ENCODE measurements at regions not wholly inside any gene's neighbourhood (a gene's known extent, or its start where the extent isn't known, plus 50 kb on each side); places are given as distances from the start of the nearest gene placed in this dataset.

- Histone ChIP-seq H2AFZ (ENCODE audit: low read depth, low read length) (no peak overlapping the region), H2BK15ac (ENCODE audit: low read depth, poor library complexity, severe bottlenecking) (no peak overlapping the region), H3K23ac (ENCODE audit: low read length in 2 of 2) (no peak overlapping the region), H3K79me1 (replicated peaks; ENCODE audit: low read length, poor library complexity, severe bottlenecking) (no peaks in the 10 kb centered on the region), H3K4me3 (ENCODE audit: insufficient read depth in 1 of 2, low read depth in 1 of 2, low read length in 2 of 2) (no peak overlapping the region), H2BK120ac (ENCODE audit: low read depth, low read length) (no peak overlapping the region), H3K27ac (ENCODE audit: low read length, poor library complexity, severe bottlenecking) (no peak overlapping the region), H2AK5ac (ENCODE audit: low read length, severe bottlenecking) (no peak overlapping the region), H3K4ac (ENCODE audit: low read depth in 1 of 2, low read length in 2 of 2) (no peak overlapping the region), H4K91ac (ENCODE audit: low read length) (no peak overlapping the region), H3K14ac (ENCODE audit: low read length in 2 of 2) (no peak overlapping the region), H3K27me3 (ENCODE audit: control insufficient read depth in 1 of 2, insufficient read depth in 1 of 2, low read length in 2 of 2) (peaks cover 0 to 5% of the 10 kb centered on the region in 2 experiments), H2BK12ac (ENCODE audit: low read length in 2 of 2) (no peak overlapping the region), H3K36me3 (ENCODE audit: control insufficient read depth in 1 of 2, insufficient read depth in 2 of 2, low read depth in 1 of 2, low read length in 2 of 2) (no peaks in the 10 kb centered on the region), H4K8ac (ENCODE audit: low read length) (no peak overlapping the region), H3K9me3 (ENCODE audit: control insufficient read depth, low read length) (no peaks in the 10 kb centered on the region), H3K4me1 (ENCODE audit: control insufficient read depth, insufficient read depth, low read depth, low read length) (no peaks in the 10 kb centered on the region), H3K4me2 (ENCODE audit: low read length, poor library complexity, severe bottlenecking) (no peak overlapping the region), H3K9ac (ENCODE audit: low read length) (no peak overlapping the region), H3K18ac (ENCODE audit: low read depth in 1 of 2, low read length in 2 of 2) (no peak overlapping the region), H2BK5ac (ENCODE audit: low read depth, low read length, poor library complexity, severe bottlenecking) (no peak overlapping the region)
- no peak for DNase-seq
- WGBS, result 82% methylated on average over 1 of the region's 3 CpGs
Observed at GRCh38 chr4:98793658-98794057, 135.2 kb upstream of the TSPAN5 start.

GRCh38 chr4:98786866-98787265, 128.5 kb upstream of the TSPAN5 start:
- H2BK12ac ChIP-seq (ENCODE audit: low read length in 2 of 2), result no peak overlapping the region
- no peak overlapping the region for H2AK5ac ChIP-seq (ENCODE audit: low read length, severe bottlenecking)
- H2AFZ ChIP-seq (ENCODE audit: low read depth, low read length), result no peak overlapping the region
- 89% methylated on average over 5 of the region's 6 CpGs for WGBS
- H2BK120ac ChIP-seq (ENCODE audit: low read depth, low read length), result no peak overlapping the region
- no peak overlapping the region for H4K8ac ChIP-seq (ENCODE audit: low read length)
- no peak overlapping the region for H3K14ac ChIP-seq (ENCODE audit: low read length in 2 of 2)
- H3K23ac ChIP-seq (ENCODE audit: low read length in 2 of 2), result no peak overlapping the region
- peak; percentile 8 for DNase-seq
- H3K9me3 ChIP-seq (ENCODE audit: control insufficient read depth, low read length), result peaks cover 3% of the 10 kb centered on the region
- no peaks in the 10 kb centered on the region for H3K4me1 ChIP-seq (ENCODE audit: control insufficient read depth, insufficient read depth, low read depth, low read length)
- H3K79me1 ChIP-seq (replicated peaks; ENCODE audit: low read length, poor library complexity, severe bottlenecking), result no peaks in the 10 kb centered on the region
- H3K4me2 ChIP-seq (ENCODE audit: low read length, poor library complexity, severe bottlenecking), result no peak overlapping the region
- no peak overlapping the region for H3K9ac ChIP-seq (ENCODE audit: low read length)
- no peak overlapping the region for H2BK5ac ChIP-seq (ENCODE audit: low read depth, low read length, poor library complexity, severe bottlenecking)
- H3K4ac ChIP-seq (ENCODE audit: low read depth in 1 of 2, low read length in 2 of 2), result no peak overlapping the region
- H3K27me3 ChIP-seq (ENCODE audit: control insufficient read depth in 1 of 2, insufficient read depth in 1 of 2, low read length in 2 of 2), result peaks cover 0 to 17% of the 10 kb centered on the region in 2 experiments
- H3K4me3 ChIP-seq (ENCODE audit: insufficient read depth in 1 of 2, low read depth in 1 of 2, low read length in 2 of 2), result no peak overlapping the region
- H3K18ac ChIP-seq (ENCODE audit: low read depth in 1 of 2, low read length in 2 of 2), result no peak overlapping the region
- H3K36me3 ChIP-seq (ENCODE audit: control insufficient read depth in 1 of 2, insufficient read depth in 2 of 2, low read depth in 1 of 2, low read length in 2 of 2), result no peaks in the 10 kb centered on the region
- H4K91ac ChIP-seq (ENCODE audit: low read length), result no peak overlapping the region
- H3K27ac ChIP-seq (ENCODE audit: low read length, poor library complexity, severe bottlenecking), result no peak overlapping the region
- H2BK15ac ChIP-seq (ENCODE audit: low read depth, poor library complexity, severe bottlenecking), result no peak overlapping the region

DNA sequence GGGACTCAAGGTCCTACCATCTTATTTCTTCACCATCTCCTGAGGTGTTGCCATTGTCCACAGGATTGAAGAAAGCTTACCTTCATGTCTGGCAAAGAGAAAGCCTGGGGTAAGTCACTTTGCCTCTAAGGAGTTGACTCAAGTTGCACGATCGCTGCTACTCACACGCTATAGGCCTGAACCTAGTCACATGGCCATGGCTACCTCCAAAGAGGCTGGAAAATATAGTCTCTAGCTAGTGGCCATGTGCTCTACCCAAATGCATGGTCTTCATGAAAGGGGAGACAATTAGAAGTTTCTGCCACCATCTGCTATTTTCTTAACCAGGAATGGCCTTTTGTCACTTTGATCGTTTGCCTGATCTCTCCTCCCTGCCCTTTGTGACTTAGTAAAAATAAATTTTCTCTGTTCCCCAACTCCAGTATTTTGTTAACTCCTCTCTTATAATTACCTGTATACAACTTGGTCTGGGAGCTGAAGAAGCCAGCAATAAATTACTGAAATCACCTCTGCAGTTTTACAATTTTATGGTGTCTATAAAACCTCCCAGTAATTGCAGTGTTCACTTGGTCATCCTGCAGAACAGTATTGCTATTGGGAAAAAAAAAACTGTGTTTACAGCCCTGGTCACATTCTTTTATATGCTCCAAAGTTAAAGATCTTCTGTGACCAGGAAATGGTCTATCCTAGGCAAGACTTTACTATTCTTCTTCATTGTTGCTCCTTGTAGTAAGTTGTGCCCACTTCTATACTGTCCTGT, 126.7 kb upstream of the TSPAN5 start:
- H2BK15ac ChIP-seq (ENCODE audit: low read depth, poor library complexity, severe bottlenecking), result no peak overlapping the region

GRCh38 chr4:98781641-98782357, 123.4 kb upstream of the TSPAN5 start:
- H2AK5ac ChIP-seq (ENCODE audit: low read length, severe bottlenecking), result no peak overlapping the region
- no peak overlapping the region for H3K4me3 ChIP-seq (ENCODE audit: insufficient read depth in 1 of 2, low read depth in 1 of 2, low read length in 2 of 2)
- H3K9ac ChIP-seq (ENCODE audit: low read length), result no peak overlapping the region
- H3K9me3 ChIP-seq (ENCODE audit: control insufficient read depth, low read length), result peaks cover 3% of the 10 kb centered on the region
- no peak for DNase-seq
- H3K4me2 ChIP-seq (ENCODE audit: low read length, poor library complexity, severe bottlenecking), result no peak overlapping the region
- no peak overlapping the region for H2AFZ ChIP-seq (ENCODE audit: low read depth, low read length)
- H3K14ac ChIP-seq (ENCODE audit: low read length in 2 of 2), result no peak overlapping the region
- no peak overlapping the region for H2BK5ac ChIP-seq (ENCODE audit: low read depth, low read length, poor library complexity, severe bottlenecking)
- H3K27me3 ChIP-seq (ENCODE audit: control insufficient read depth in 1 of 2, insufficient read depth in 1 of 2, low read length in 2 of 2), result peaks cover 0 to 30% of the 10 kb centered on the region in 2 experiments
- 80% methylated on average over 4 of the region's 5 CpGs for WGBS
- H3K4me1 ChIP-seq (ENCODE audit: control insufficient read depth, insufficient read depth, low read depth, low read length), result no peaks in the 10 kb centered on the region
- H3K23ac ChIP-seq (ENCODE audit: low read length in 2 of 2), result no peak overlapping the region
- no peaks in the 10 kb centered on the region for H3K79me1 ChIP-seq (replicated peaks; ENCODE audit: low read length, poor library complexity, severe bottlenecking)
- H4K91ac ChIP-seq (ENCODE audit: low read length), result no peak overlapping the region
- no peak overlapping the region for H3K4ac ChIP-seq (ENCODE audit: low read depth in 1 of 2, low read length in 2 of 2)
- H3K18ac ChIP-seq (ENCODE audit: low read depth in 1 of 2, low read length in 2 of 2), result no peak overlapping the region
- no peak overlapping the region for H4K8ac ChIP-seq (ENCODE audit: low read length)
- H2BK120ac ChIP-seq (ENCODE audit: low read depth, low read length), result no peak overlapping the region
- no peak overlapping the region for H3K27ac ChIP-seq (ENCODE audit: low read length, poor library complexity, severe bottlenecking)
- no peak overlapping the region for H2BK12ac ChIP-seq (ENCODE audit: low read length in 2 of 2)
- H2BK15ac ChIP-seq (ENCODE audit: low read depth, poor library complexity, severe bottlenecking), result no peak overlapping the region
- H3K36me3 ChIP-seq (ENCODE audit: control insufficient read depth in 1 of 2, insufficient read depth in 2 of 2, low read depth in 1 of 2, low read length in 2 of 2), result no peaks in the 10 kb centered on the region

More for the DNA sequence above, 126.7 kb upstream of the TSPAN5 start:
- no peak overlapping the region for H3K4me2 ChIP-seq (ENCODE audit: low read length, poor library complexity, severe bottlenecking)
- H2BK5ac ChIP-seq (ENCODE audit: low read depth, low read length, poor library complexity, severe bottlenecking), result no peak overlapping the region
- no peak overlapping the region for H3K9ac ChIP-seq (ENCODE audit: low read length)
- DNase-seq, result no peak
- H3K23ac ChIP-seq (ENCODE audit: low read length in 2 of 2), result no peak overlapping the region
- WGBS, result 65% methylated on average over 4 of the region's 4 CpGs
- H3K36me3 ChIP-seq (ENCODE audit: control insufficient read depth in 1 of 2, insufficient read depth in 2 of 2, low read depth in 1 of 2, low read length in 2 of 2), result no peaks in the 10 kb centered on the region
- peaks cover 3% of the 10 kb centered on the region for H3K9me3 ChIP-seq (ENCODE audit: control insufficient read depth, low read length)
- no peak overlapping the region for H3K4ac ChIP-seq (ENCODE audit: low read depth in 1 of 2, low read length in 2 of 2)
- no peak overlapping the region for H3K14ac ChIP-seq (ENCODE audit: low read length in 2 of 2)
- H3K4me1 ChIP-seq (ENCODE audit: control insufficient read depth, insufficient read depth, low read depth, low read length), result no peaks in the 10 kb centered on the region
- no peak overlapping the region for H3K18ac ChIP-seq (ENCODE audit: low read depth in 1 of 2, low read length in 2 of 2)
- H2AFZ ChIP-seq (ENCODE audit: low read depth, low read length), result no peak overlapping the region
- no peak overlapping the region for H3K4me3 ChIP-seq (ENCODE audit: insufficient read depth in 1 of 2, low read depth in 1 of 2, low read length in 2 of 2)
- H4K91ac ChIP-seq (ENCODE audit: low read length), result no peak overlapping the region
- no peak overlapping the region for H2BK12ac ChIP-seq (ENCODE audit: low read length in 2 of 2)
- no peak overlapping the region for H4K8ac ChIP-seq (ENCODE audit: low read length)
- no peaks in the 10 kb centered on the region for H3K79me1 ChIP-seq (replicated peaks; ENCODE audit: low read length, poor library complexity, severe bottlenecking)
- H3K27ac ChIP-seq (ENCODE audit: low read length, poor library complexity, severe bottlenecking), result no peak overlapping the region
- H3K27me3 ChIP-seq (ENCODE audit: control insufficient read depth in 1 of 2, insufficient read depth in 1 of 2, low read length in 2 of 2), result peaks cover 0 to 29% of the 10 kb centered on the region in 2 experiments
- no peak overlapping the region for H2AK5ac ChIP-seq (ENCODE audit: low read length, severe bottlenecking)
- H2BK120ac ChIP-seq (ENCODE audit: low read depth, low read length), result no peak overlapping the region

All from mesenchymal stem cell (in vitro differentiated cells and primary cell).